Trophoblast cell (in vitro differentiated cells and primary cell): ENCODE measurements at regions not wholly inside any gene's neighbourhood (a gene's known extent, or its start where the extent isn't known, plus 50 kb on each side); places are given as distances from the start of the nearest gene placed in this dataset.

Source experiments
- DNase-seq, 2 donors: peaks; one replicate each; pipeline ENCODE4 v3.0.0-alpha.2; 2016
- H2AFZ ChIP-seq: 2 replicates; pipeline ENCODE4 v1.6.1; 2013; ENCODE audit warnings: low read length, moderate library complexity, mild to moderate bottlenecking; ENCODE audit not compliant: insufficient read depth, poor library complexity
- H2AK5ac ChIP-seq: 2 replicates; pipeline ENCODE4 v1.6.1; 2013; ENCODE audit warnings: mild to moderate bottlenecking, low read length
- H2BK120ac ChIP-seq: 2 replicates; pipeline ENCODE4 v1.6.1; 2013; ENCODE audit warnings: low read length, mild to moderate bottlenecking, moderate library complexity; ENCODE audit not compliant: insufficient read depth, poor library complexity
- H2BK12ac ChIP-seq: 2 replicates; pipeline ENCODE4 v1.6.1; 2013; ENCODE audit warnings: mild to moderate bottlenecking, low read length, moderate library complexity
- H2BK5ac ChIP-seq: 2 replicates; pipeline ENCODE4 v1.6.1; 2013; ENCODE audit warnings: low read length, low read depth, moderate library complexity, mild to moderate bottlenecking; ENCODE audit not compliant: poor library complexity
- H3K14ac ChIP-seq: 2 replicates; pipeline ENCODE4 v1.6.1; 2013; ENCODE audit warnings: mild to moderate bottlenecking, low read length
- H3K18ac ChIP-seq: 2 replicates; pipeline ENCODE4 v1.6.1; 2013; ENCODE audit warnings: mild to moderate bottlenecking, low read length
- H3K23ac ChIP-seq: 2 replicates; pipeline ENCODE4 v1.6.1; 2013; ENCODE audit warnings: low read length
- H3K27ac ChIP-seq: 2 replicates; pipeline ENCODE4 v1.5.1; 2013; ENCODE audit warnings: low read depth, mild to moderate bottlenecking, inconsistent platforms, low read length, moderate library complexity
- H3K27me3 ChIP-seq: 2 replicates; pipeline ENCODE4 v1.6.1; 2013; ENCODE audit warnings: inconsistent platforms, mild to moderate bottlenecking, low read length, moderate library complexity; ENCODE audit not compliant: insufficient read depth
- H3K36me3 ChIP-seq, 2 experiments: 1 replicate in 1 of 2; 2 replicates in 1 of 2; pipeline ENCODE4 v1.6.1; 2013; ENCODE audit warnings: low read length in 2 of 2, mild to moderate bottlenecking in 2 of 2, moderate library complexity in 1 of 2; ENCODE audit not compliant: insufficient read depth in 2 of 2, control insufficient read depth in 1 of 2
- H3K4ac ChIP-seq: 2 replicates; pipeline ENCODE4 v1.6.1; 2013; ENCODE audit warnings: low read depth, mild to moderate bottlenecking, low read length, moderate library complexity
- H3K4me1 ChIP-seq, 2 experiments: 1 replicate in 1 of 2; 2 replicates in 1 of 2; pipeline ENCODE4 v1.6.1; 2013; ENCODE audit warnings: low read length in 2 of 2, mild to moderate bottlenecking in 2 of 2, moderate library complexity in 1 of 2; ENCODE audit not compliant: insufficient read depth in 2 of 2, control insufficient read depth in 1 of 2
- H3K4me2 ChIP-seq: 2 replicates; pipeline ENCODE4 v1.6.1; 2013; ENCODE audit warnings: inconsistent platforms, mild to moderate bottlenecking, low read length, moderate library complexity
- H3K4me3 ChIP-seq: 2 replicates; pipeline ENCODE4 v1.5.1; 2013; ENCODE audit warnings: mild to moderate bottlenecking, low read depth, low read length, inconsistent platforms
- H3K79me1 ChIP-seq: one replicate; pipeline ENCODE4 v1.6.1; 2013; ENCODE audit warnings: low read length
- H3K79me2 ChIP-seq: 2 replicates; pipeline ENCODE4 v1.6.1; 2013; ENCODE audit warnings: low read length, mild to moderate bottlenecking; ENCODE audit not compliant: control insufficient read depth, insufficient read depth, poor library complexity
- H3K9ac ChIP-seq: 2 replicates; pipeline ENCODE4 v1.6.1; 2013; ENCODE audit warnings: mild to moderate bottlenecking, low read length
- H3K9me3 ChIP-seq: 2 replicates; pipeline ENCODE4 v1.6.1; 2013; ENCODE audit warnings: low read depth, mild to moderate bottlenecking, control low read depth, inconsistent platforms, low read length; ENCODE audit not compliant: insufficient read depth
- H4K12ac ChIP-seq: 2 replicates; pipeline ENCODE4 v1.6.1; 2013; ENCODE audit warnings: low read depth, mild to moderate bottlenecking, low read length, moderate library complexity
- H4K8ac ChIP-seq: 2 replicates; pipeline ENCODE4 v1.6.1; 2013; ENCODE audit warnings: low read depth, mild to moderate bottlenecking, low read length, moderate library complexity
- H4K91ac ChIP-seq: one replicate; pipeline ENCODE4 v1.6.1; 2013; ENCODE audit warnings: low read depth, mild to moderate bottlenecking, low read length, moderate library complexity
- WGBS: extraction: QIAGEN DNeasy Blood & Tissue Kit; methylation state at CpG from one replicate; pipeline ENCODE4 v1.1.7; 2013; ENCODE audit warnings: missing lambda C conversion rate; ENCODE audit not compliant: insufficient read length, insufficient coverage; ENCODE audit errors: extremely low coverage; 5-methylcytosine and 5-hydroxymethylcytosine counted together

DNA sequence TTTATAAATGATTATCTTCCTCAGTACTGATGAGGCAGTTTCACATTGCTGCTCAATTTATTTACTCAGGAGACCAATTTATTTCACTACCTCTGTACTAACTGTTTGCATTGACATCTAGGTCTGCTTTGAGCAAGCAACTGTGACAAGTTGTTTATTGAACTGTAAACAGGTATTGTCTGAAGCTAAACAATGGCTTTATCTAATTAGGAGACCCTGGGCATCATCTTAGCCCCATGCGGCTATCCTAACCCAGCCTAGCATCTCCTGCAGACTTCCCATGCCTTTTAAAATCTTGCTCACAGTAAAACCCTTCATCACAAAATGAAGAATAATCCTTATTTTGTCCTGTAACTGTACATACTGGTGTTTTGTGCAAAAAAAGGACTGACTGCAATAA, 348.2 kb downstream of the RWDD3 start:
- no peak for DNase-seq
- no peak overlapping the region for H3K18ac ChIP-seq

DNA sequence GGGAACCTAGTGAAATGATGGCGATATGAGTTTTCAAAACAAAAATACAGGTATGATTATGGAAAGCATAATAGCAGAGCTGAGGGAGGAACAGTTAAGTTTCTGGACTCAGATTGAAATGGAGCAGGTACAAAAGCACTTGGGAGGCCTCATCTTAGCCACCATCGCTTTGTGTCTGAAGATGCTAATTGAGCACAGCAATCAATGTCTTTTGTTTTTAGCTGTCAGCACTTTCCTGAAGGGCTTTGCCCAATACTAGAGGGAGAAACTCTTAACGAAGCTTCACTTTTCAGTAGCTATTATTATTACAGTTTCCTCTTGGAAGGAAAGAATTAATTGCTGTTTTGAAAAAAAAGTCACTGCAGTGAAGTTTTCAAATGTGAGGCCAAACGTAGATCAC, 348.7 kb downstream of the RWDD3 start:
- no peaks in the 10 kb centered on the region for H3K79me1 ChIP-seq
- H2BK12ac ChIP-seq, result no peak overlapping the region
- H3K79me2 ChIP-seq, result no peaks in the 10 kb centered on the region
- no peaks in the 10 kb centered on the region for H3K9me3 ChIP-seq
- no peak overlapping the region for H3K23ac ChIP-seq
- H4K8ac ChIP-seq, result no peak overlapping the region
- no peak overlapping the region for H3K4ac ChIP-seq
- H2AK5ac ChIP-seq, result no peak overlapping the region
- H3K9ac ChIP-seq, result no peak overlapping the region
- no peak overlapping the region for H3K4me3 ChIP-seq
- WGBS, result no CpG with 5 or more reads among the region's 4 CpGs
- no peak overlapping the region for H2BK120ac ChIP-seq
- no peak for DNase-seq
- no peak overlapping the region for H4K91ac ChIP-seq
- H3K36me3 ChIP-seq, result no peaks in the 10 kb centered on the region
- no peaks in the 10 kb centered on the region for H3K4me1 ChIP-seq
- H3K18ac ChIP-seq, result no peak overlapping the region
- no peaks in the 10 kb centered on the region for H3K27me3 ChIP-seq
- H3K27ac ChIP-seq, result no peak overlapping the region
- H2AFZ ChIP-seq, result no peak overlapping the region
- no peak overlapping the region for H3K4me2 ChIP-seq
- no peak overlapping the region for H2BK5ac ChIP-seq
- no peak overlapping the region for H4K12ac ChIP-seq
- no peak overlapping the region for H3K14ac ChIP-seq

More for the DNA sequence above, 348.2 kb downstream of the RWDD3 start:
- H4K8ac ChIP-seq, result no peak overlapping the region
- H2BK12ac ChIP-seq, result no peak overlapping the region
- no peak overlapping the region for H2AK5ac ChIP-seq
- H3K79me1 ChIP-seq, result no peaks in the 10 kb centered on the region
- no CpG with 5 or more reads among the region's 1 CpG for WGBS
- H3K9me3 ChIP-seq, result no peaks in the 10 kb centered on the region
- no peak overlapping the region for H3K4ac ChIP-seq
- H3K14ac ChIP-seq, result no peak overlapping the region
- no peak overlapping the region for H2AFZ ChIP-seq
- H3K9ac ChIP-seq, result no peak overlapping the region
- no peak overlapping the region for H3K23ac ChIP-seq
- no peak overlapping the region for H2BK5ac ChIP-seq
- H2BK120ac ChIP-seq, result no peak overlapping the region
- no peaks in the 10 kb centered on the region for H3K79me2 ChIP-seq
- H3K4me3 ChIP-seq, result no peak overlapping the region
- H3K4me1 ChIP-seq, result no peaks in the 10 kb centered on the region
- H3K36me3 ChIP-seq, result no peaks in the 10 kb centered on the region
- no peak overlapping the region for H3K4me2 ChIP-seq
- H4K91ac ChIP-seq, result no peak overlapping the region
- H4K12ac ChIP-seq, result no peak overlapping the region
- no peaks in the 10 kb centered on the region for H3K27me3 ChIP-seq
- H3K27ac ChIP-seq, result no peak overlapping the region

DNA sequence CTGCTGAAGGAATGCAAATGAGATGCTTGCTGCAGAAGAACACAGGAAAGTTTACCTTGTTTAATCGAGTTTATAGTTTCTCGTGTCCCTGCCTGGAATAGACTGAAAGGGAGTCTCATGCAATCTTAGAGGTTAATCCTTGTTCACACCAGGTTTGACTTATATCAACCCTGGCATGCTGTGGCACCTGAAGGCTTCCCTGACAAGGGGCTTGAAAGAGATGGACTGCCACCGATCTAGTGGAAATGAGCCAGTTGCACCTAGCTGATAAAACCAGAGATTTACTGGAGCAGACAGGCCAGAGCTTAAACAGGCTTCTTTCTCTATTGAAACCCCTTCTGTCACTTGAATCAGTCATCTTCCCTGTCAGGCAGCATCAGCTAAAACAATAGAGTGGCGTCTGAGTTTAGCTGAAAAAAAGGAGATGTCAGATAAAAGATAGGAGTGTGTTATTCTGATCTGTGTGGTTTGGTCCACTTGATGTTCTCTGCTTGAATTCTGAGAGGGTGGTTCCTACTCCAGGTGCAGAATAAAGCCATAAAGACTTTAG, 349.7 kb downstream of the RWDD3 start:
- Histone ChIP-seq H3K79me1 (no peaks in the 10 kb centered on the region), H3K27ac (no peak overlapping the region), H3K4me1 (no peaks in the 10 kb centered on the region), H3K4me2 (no peak overlapping the region), H2BK5ac (no peak overlapping the region), H3K14ac (no peak overlapping the region), H3K18ac (no peak overlapping the region), H2AK5ac (no peak overlapping the region), H2BK120ac (no peak overlapping the region), H3K9ac (no peak overlapping the region), H3K9me3 (no peaks in the 10 kb centered on the region), H2BK12ac (no peak overlapping the region), H3K4ac (no peak overlapping the region), H3K23ac (no peak overlapping the region), H2AFZ (no peak overlapping the region), H4K91ac (no peak overlapping the region), H4K12ac (no peak overlapping the region), H3K4me3 (no peak overlapping the region), H4K8ac (no peak overlapping the region), H3K36me3 (no peaks in the 10 kb centered on the region), H3K79me2 (no peaks in the 10 kb centered on the region), H3K27me3 (no peaks in the 10 kb centered on the region)
- no CpG with 5 or more reads among the region's 4 CpGs for WGBS
- DNase-seq, result no peak

DNA sequence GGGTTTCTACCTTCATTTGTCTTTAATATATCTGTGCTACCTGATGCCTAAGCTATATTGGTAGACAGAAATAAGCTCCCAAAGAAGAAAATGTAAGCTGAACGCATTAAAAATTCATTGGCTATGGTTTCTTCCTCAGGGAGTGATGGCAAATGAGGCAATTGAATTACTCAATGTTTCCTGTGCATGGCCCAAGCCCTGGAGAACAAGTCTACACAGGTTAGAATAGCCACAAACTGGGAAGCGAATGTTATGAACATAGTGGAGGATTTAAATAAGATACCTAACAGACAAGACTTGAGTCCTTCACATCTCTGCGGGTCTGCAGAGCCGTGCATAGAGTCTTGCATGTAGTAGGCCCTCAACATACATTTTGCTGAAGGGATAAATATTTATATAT, 350.3 kb downstream of the RWDD3 start:
- H2AK5ac ChIP-seq, result no peak overlapping the region
- no peak overlapping the region for H4K12ac ChIP-seq
- no peaks in the 10 kb centered on the region for H3K79me2 ChIP-seq
- no peak overlapping the region for H3K9ac ChIP-seq
- H2BK120ac ChIP-seq, result no peak overlapping the region
- H3K4me1 ChIP-seq, result no peaks in the 10 kb centered on the region
- H3K79me1 ChIP-seq, result no peaks in the 10 kb centered on the region
- no CpG with 5 or more reads among the region's 4 CpGs for WGBS
- no peak overlapping the region for H2BK5ac ChIP-seq
- H3K4ac ChIP-seq, result no peak overlapping the region
- H2AFZ ChIP-seq, result no peak overlapping the region
- no peak overlapping the region for H3K23ac ChIP-seq
- no peaks in the 10 kb centered on the region for H3K27me3 ChIP-seq
- DNase-seq, result no peak
- no peak overlapping the region for H3K18ac ChIP-seq
- no peak overlapping the region for H2BK12ac ChIP-seq
- no peak overlapping the region for H4K8ac ChIP-seq
- no peak overlapping the region for H3K14ac ChIP-seq
- H3K27ac ChIP-seq, result no peak overlapping the region
- no peak overlapping the region for H4K91ac ChIP-seq
- no peaks in the 10 kb centered on the region for H3K36me3 ChIP-seq
- H3K9me3 ChIP-seq, result no peaks in the 10 kb centered on the region
- H3K4me3 ChIP-seq, result no peak overlapping the region
- no peak overlapping the region for H3K4me2 ChIP-seq
